Thymus (tissue), 11 donors: ENCODE measurements at regions not wholly inside any gene's neighbourhood (a gene's known extent, or its start where the extent isn't known, plus 50 kb on each side); places are given as distances from the start of the nearest gene placed in this dataset.
A peak's percentile ranks its signal among the peaks of the same experiment; 100 is the strongest.

Source experiments
- DNase-seq, 9 donors: peaks; one replicate each; pipeline ENCODE4 v3.0.0-alpha.2; 2013; ENCODE audit warnings: low spot score in 9 of 9, low read depth in 6 of 9, missing footprints in 1 of 9
- H3K27ac ChIP-seq, 2 donors: one replicate each; pipeline ENCODE4 v1.5.1; 2013; ENCODE audit warnings: control low read depth in 1 of 2, low read depth in 1 of 2, low read length in 1 of 2, mild to moderate bottlenecking in 1 of 2, moderate library complexity in 1 of 2
- H3K27me3 ChIP-seq, 2 donors: one replicate each; pipeline ENCODE4 v1.5.1; 2013; ENCODE audit warnings: low read length in 1 of 2; ENCODE audit not compliant: control insufficient read depth in 2 of 2, insufficient read depth in 1 of 2
- H3K36me3 ChIP-seq, 2 donors: one replicate each; pipeline ENCODE4 v1.5.1; 2013; ENCODE audit warnings: low read length in 1 of 2, mild to moderate bottlenecking in 1 of 2, moderate library complexity in 1 of 2; ENCODE audit not compliant: control insufficient read depth in 2 of 2, insufficient read depth in 2 of 2
- H3K4me1 ChIP-seq, 2 donors: one replicate each; pipeline ENCODE4 v1.5.1; 2013; ENCODE audit warnings: low read length in 2 of 2; ENCODE audit not compliant: control insufficient read depth in 2 of 2, insufficient read depth in 2 of 2
- H3K4me3 ChIP-seq, 2 donors: one replicate each; pipeline ENCODE4 v1.5.1; 2013; ENCODE audit warnings: low read length in 2 of 2, control low read depth in 1 of 2, mild to moderate bottlenecking in 1 of 2
- H3K9me3 ChIP-seq, 2 donors: one replicate each; pipeline ENCODE4 v1.5.1; 2013; ENCODE audit warnings: low read length in 1 of 2, mild to moderate bottlenecking in 1 of 2; ENCODE audit not compliant: control insufficient read depth in 2 of 2, insufficient read depth in 1 of 2
- WGBS: extraction: QIAGEN DNeasy Blood & Tissue Kit; methylation state at CpG from one replicate; pipeline ENCODE4 v1.1.7; 2013; 5-methylcytosine and 5-hydroxymethylcytosine counted together
- donor health status: healthy.

- DNase-seq: no peak
- Histone ChIP-seq H3K36me3 (no peaks in the 10 kb centered on the region), H3K4me1 (no peaks in the 10 kb centered on the region), H3K27me3 (no peaks in the 10 kb centered on the region), H3K4me3 (no peak overlapping the region), H3K9me3 (no peaks in the 10 kb centered on the region), H3K27ac (no peak overlapping the region)
- WGBS: 96% methylated on average over 2 of the region's 2 CpGs
Measured at GRCh38 chr1:55416164-55416842, 201.1 kb upstream of the USP24 start.

DNA sequence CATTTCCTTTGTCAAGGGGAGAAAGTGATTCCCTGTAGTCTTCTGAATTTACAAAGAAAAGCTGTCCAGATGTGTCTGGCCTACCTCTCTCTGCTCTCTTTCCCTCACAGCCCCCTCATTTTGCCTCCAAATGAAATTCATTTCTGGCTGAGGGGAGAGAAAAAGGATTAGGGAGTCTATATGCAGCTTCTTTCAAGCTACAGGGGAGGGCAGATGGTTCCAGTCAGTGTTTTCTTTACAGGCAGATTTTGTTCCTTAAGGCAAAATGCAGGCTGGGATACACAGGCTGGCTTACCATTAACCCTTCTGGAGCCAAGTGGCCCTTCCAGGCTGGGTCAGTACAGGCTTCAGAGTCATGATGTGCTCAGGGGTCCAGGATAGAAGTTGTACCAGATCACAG lies 198.1 kb upstream of the USP24 start:
- H3K27me3 ChIP-seq: no peaks in the 10 kb centered on the region
- H3K36me3 ChIP-seq: no peaks in the 10 kb centered on the region
- no peak overlapping the region for H3K27ac ChIP-seq
- H3K9me3 ChIP-seq: no peaks in the 10 kb centered on the region
- H3K4me1 ChIP-seq: no peaks in the 10 kb centered on the region
- no peak for DNase-seq
- no peak overlapping the region for H3K4me3 ChIP-seq

DNA sequence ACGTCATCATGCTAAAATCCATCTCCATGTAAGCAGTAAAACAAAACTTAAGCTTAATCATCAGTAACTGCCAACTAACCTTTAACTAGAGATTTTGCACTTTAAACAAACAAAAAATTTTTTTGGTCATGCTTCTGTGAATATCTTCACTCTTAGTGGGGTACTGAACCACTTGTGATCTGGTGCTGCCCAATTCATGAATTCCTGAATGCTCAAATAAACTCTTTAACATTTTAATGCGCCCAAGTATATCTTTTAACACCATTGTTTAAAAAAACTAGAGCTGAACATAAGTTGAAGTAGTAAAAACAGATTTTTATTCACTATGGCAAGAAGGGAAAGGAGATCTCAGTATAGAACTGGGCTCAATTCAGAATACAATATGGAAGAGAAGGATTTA lies 196.9 kb upstream of the USP24 start:
- Histone ChIP-seq H3K36me3 (no peaks in the 10 kb centered on the region), H3K9me3 (no peaks in the 10 kb centered on the region), H3K27me3 (no peaks in the 10 kb centered on the region), H3K4me1 (no peaks in the 10 kb centered on the region), H3K4me3 (no peak overlapping the region), H3K27ac (no peak overlapping the region)
- 91% methylated on average over 2 of the region's 2 CpGs for whole genome bisulfite sequencing
- DNase-seq: no peak

DNA sequence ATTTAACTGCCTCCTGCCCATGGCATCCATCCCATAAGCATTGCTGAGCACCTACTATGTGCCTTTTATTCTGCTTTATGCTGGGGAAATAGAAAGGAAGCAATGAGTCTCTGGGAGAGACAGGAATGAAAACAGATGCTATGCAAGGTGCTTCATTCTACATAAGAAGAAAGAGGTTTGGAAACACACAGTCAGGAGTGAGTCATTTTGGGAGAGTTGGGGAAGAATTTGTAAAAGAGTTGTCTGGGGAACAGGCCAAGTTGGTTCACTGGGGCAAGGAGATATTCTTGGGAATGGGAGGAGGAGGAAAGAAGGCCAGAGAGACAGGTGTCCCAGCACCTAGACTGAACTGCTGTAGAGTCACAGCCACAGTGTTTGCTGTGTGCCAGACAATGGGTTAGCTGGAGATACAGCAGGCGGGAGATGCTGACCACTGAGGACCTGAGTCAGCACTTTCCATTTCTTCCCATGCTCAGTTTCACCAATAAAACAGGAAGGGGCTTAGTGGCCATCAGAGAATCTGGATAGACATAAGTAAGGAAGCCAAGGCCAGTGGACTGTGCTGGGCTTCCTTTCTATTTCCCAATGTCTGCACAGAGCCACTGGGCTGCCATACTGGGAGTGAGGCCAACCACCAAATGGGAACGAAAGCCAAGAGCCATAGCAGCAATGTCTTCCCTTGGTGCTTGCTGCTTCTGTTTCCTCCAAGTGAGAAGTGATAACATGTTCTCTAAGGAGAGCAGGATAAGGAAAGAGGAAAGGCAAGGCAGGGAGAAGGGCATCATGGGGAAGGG lies 187.7 kb upstream of the USP24 start:
- H3K36me3 ChIP-seq: no peaks in the 10 kb centered on the region
- WGBS: 98% methylated on average over 2 of the region's 2 CpGs
- no peak for DNase-seq

DNA sequence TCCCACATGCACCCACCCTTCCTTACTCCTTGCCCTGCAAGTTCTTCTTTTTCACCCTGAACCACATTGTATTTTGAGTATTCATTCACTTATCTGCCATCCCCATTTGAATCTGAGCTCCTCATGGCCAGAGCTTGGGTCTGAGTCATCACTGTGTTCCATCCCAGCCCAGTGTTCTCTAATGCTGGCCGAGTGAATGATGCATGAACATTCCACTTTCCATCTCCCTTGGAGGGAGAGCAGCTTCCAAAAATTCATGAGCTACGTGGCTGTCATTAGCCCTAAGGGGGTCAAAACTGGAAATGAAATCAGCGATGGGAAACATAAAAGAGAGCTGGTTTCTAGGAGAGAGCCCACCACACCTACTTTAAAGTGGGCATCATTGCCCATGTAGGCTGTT lies 187.0 kb upstream of the USP24 start:
- 94% methylated on average over 3 of the region's 3 CpGs for WGBS
- no peak for DNase-seq

More for the DNA sequence above, 187.7 kb upstream of the USP24 start:
- no peak overlapping the region for H3K4me3 ChIP-seq
- peaks cover 0 to 7% of the 10 kb centered on the region in 2 donors for H3K27me3 ChIP-seq
- H3K9me3 ChIP-seq: no peaks in the 10 kb centered on the region
- H3K4me1 ChIP-seq: peaks cover 0 to 3% of the 10 kb centered on the region in 2 donors
- no peak overlapping the region for H3K27ac ChIP-seq

DNA sequence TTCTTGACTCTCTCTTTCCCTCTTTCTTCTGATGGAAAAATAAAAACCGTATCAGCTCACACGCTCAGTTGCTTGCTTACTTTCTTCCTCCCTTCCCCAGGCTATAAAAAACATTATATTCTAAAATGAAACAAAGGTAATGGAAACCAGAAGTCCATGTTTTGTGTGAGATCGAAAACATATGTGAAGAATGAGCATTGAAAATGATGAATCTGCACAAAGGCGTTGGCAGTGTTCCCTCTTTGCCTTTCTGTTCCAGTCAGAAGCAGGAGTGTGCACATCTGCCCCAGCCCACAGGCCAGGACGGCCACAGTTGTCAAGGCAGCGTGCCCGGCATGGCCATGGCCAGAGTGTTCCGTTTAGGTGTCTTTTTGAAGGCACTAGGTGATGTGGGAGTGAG lies 185.3 kb upstream of the USP24 start:
- WGBS: 93% methylated on average over 8 of the region's 8 CpGs
- no peak overlapping the region for H3K27ac ChIP-seq
- DNase-seq: no peak
- peaks cover 0 to 7% of the 10 kb centered on the region in 2 donors for H3K27me3 ChIP-seq
- H3K36me3 ChIP-seq: no peaks in the 10 kb centered on the region
- peaks cover 4 to 5% of the 10 kb centered on the region in 2 donors for H3K4me1 ChIP-seq
- no peaks in the 10 kb centered on the region for H3K9me3 ChIP-seq
- H3K4me3 ChIP-seq: no peak overlapping the region

More for the DNA sequence above, 187.0 kb upstream of the USP24 start:
- Histone ChIP-seq H3K4me3 (no peak overlapping the region), H3K4me1 (peaks cover 0 to 5% of the 10 kb centered on the region in 2 donors), H3K27ac (no peak overlapping the region), H3K9me3 (no peaks in the 10 kb centered on the region), H3K27me3 (peaks cover 0 to 7% of the 10 kb centered on the region in 2 donors), H3K36me3 (no peaks in the 10 kb centered on the region)

DNA sequence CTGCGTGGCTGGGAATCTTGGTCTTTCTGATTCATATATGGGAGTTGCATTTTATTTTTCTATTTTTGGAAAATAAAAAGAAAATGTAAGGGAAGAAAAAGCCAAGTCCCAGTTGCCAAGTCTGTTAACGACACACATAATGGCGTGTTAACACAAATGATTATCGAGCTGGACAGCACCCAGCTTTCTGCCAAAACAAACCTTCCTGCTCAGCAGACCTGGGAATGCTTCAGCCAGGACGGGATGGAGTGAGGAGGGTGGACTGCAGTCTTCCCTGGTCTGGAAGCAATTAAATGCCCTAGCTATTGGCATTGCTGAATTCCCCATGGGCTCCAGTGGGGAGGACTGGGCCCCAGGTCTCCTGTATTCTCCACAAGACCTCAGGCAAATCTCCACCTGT lies 184.2 kb upstream of the USP24 start:
- H3K4me3 ChIP-seq: no peak overlapping the region
- DNase-seq: no peak
- no peaks in the 10 kb centered on the region for H3K36me3 ChIP-seq
- H3K9me3 ChIP-seq: peaks cover 0 to 3% of the 10 kb centered on the region in 2 donors
- no peak overlapping the region for H3K27ac ChIP-seq
- H3K4me1 ChIP-seq: peaks cover 4 to 5% of the 10 kb centered on the region in 2 donors
- peaks cover 0 to 7% of the 10 kb centered on the region in 2 donors for H3K27me3 ChIP-seq
- 80% methylated on average over 5 of the region's 5 CpGs for WGBS

- Histone ChIP-seq H3K36me3 (no peaks in the 10 kb centered on the region), H3K4me1 (peaks cover 4 to 5% of the 10 kb centered on the region in 2 donors), H3K27ac (no peak overlapping the region), H3K4me3 (no peak overlapping the region), H3K9me3 (peaks cover 0 to 3% of the 10 kb centered on the region in 2 donors), H3K27me3 (peaks cover 0 to 7% of the 10 kb centered on the region in 2 donors)
- WGBS: 86% methylated on average over 5 of the region's 5 CpGs
- peak in 4 of 9 donors; percentile 40 to 69 (median 52) for DNase-seq
Measured at GRCh38 chr1:55396381-55396891, 181.3 kb upstream of the USP24 start.

DNA sequence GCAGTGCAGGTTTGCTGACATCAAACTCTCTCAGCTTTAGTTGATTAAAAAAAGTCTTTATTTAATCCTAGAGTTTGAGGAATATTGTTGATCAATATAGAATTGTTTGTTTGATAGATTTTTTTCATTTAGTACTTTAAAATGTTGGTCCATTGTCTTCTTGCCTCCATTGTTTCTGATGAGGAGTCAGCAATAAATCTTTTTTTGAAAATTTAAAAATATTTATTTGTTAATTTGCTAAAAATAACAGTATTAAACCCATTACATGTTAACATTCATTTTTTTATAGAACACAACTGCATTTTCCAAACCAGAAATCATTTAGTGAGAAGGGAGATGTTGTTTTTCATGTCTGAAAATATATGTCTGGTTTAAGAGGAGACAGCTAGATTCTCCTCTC lies 173.8 kb upstream of the USP24 start:
- Histone ChIP-seq H3K9me3 (peaks cover 0 to 3% of the 10 kb centered on the region in 2 donors), H3K36me3 (no peaks in the 10 kb centered on the region), H3K4me1 (no peaks in the 10 kb centered on the region), H3K27me3 (no peaks in the 10 kb centered on the region), H3K4me3 (no peak overlapping the region), H3K27ac (no peak overlapping the region)
- DNase-seq: no peak
